ENCODE measurements at regions not wholly inside any gene's neighbourhood (a gene's known extent, or its start where the extent isn't known, plus 50 kb on each side); places are given as distances from the start of the nearest gene placed in this dataset.

- no peak for TF ChIP-seq ZFX (IDR thresholded peaks at IDR 0.05; ENCODE audit: borderline replicate concordance)
- TF ChIP-seq, protein P1, sequence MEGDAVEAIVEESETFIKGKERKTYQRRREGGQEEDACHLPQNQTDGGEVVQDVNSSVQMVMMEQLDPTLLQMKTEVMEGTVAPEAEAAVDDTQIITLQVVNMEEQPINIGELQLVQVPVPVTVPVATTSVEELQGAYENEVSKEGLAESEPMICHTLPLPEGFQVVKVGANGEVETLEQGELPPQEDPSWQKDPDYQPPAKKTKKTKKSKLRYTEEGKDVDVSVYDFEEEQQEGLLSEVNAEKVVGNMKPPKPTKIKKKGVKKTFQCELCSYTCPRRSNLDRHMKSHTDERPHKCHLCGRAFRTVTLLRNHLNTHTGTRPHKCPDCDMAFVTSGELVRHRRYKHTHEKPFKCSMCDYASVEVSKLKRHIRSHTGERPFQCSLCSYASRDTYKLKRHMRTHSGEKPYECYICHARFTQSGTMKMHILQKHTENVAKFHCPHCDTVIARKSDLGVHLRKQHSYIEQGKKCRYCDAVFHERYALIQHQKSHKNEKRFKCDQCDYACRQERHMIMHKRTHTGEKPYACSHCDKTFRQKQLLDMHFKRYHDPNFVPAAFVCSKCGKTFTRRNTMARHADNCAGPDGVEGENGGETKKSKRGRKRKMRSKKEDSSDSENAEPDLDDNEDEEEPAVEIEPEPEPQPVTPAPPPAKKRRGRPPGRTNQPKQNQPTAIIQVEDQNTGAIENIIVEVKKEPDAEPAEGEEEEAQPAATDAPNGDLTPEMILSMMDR (IDR thresholded peaks at IDR 0.05): no peak
These were observed 206.4 kb downstream of the NOL4 start for GRCh38 chr18:34018336-34018735.
